Fibroblast of lung (primary cell): ENCODE measurements at regions not wholly inside any gene's neighbourhood (a gene's known extent, or its start where the extent isn't known, plus 50 kb on each side); places are given as distances from the start of the nearest gene placed in this dataset.

Source experiments
- DNase-seq, 2 donors: peaks; one replicate each; pipeline versions ENCODE4 v3.0.0 to v3.0.0-alpha.2; 2010; ENCODE audit warnings: low read depth in 2 of 2
- H2AFZ ChIP-seq: 2 replicates; pipeline ENCODE4 v1.5.1; 2012; ENCODE audit warnings: low read length, control low read depth, inconsistent platforms
- H3K27ac ChIP-seq: 2 replicates; pipeline ENCODE4 v1.5.1; 2011; ENCODE audit warnings: low read length, control low read depth; ENCODE audit not compliant: insufficient read depth
- H3K27me3 ChIP-seq: 2 replicates; pipeline ENCODE4 v1.5.1; 2011; ENCODE audit warnings: mild to moderate bottlenecking, low read length; ENCODE audit not compliant: control insufficient read depth, insufficient read depth
- H3K36me3 ChIP-seq: 2 replicates; pipeline ENCODE4 v1.5.1; 2011; ENCODE audit warnings: low read length; ENCODE audit not compliant: control insufficient read depth, insufficient read depth
- H3K4me1 ChIP-seq: 2 replicates; pipeline ENCODE4 v1.5.1; 2011; ENCODE audit warnings: low read length; ENCODE audit not compliant: control insufficient read depth, insufficient read depth; ENCODE audit errors: extremely low read depth
- H3K4me2 ChIP-seq: 2 replicates; pipeline ENCODE4 v1.5.1; 2011; ENCODE audit warnings: low read length, control low read depth; ENCODE audit not compliant: insufficient read depth; ENCODE audit errors: extremely low read depth
- H3K4me3 ChIP-seq, 4 experiments: fragments of 200-600 bp in 1 of 4; sonication (generic) in 1 of 4; replicated peaks in 1 of 4; 2 replicates each; pipeline ENCODE4 v1.5.1; 2011 to 2016; ENCODE audit warnings: low read length in 4 of 4, low read depth in 3 of 4, mild to moderate bottlenecking in 3 of 4, control low read depth in 2 of 4, inconsistent platforms in 1 of 4, mixed read lengths in 1 of 4; ENCODE audit not compliant: insufficient read depth in 1 of 4; ENCODE audit errors: control extremely low read depth in 1 of 4
- H3K79me2 ChIP-seq: 2 replicates; pipeline ENCODE4 v1.5.1; 2012; ENCODE audit warnings: mild to moderate bottlenecking, low read length, inconsistent platforms; ENCODE audit not compliant: control insufficient read depth, insufficient read depth
- H3K9ac ChIP-seq: 2 replicates; pipeline ENCODE4 v1.5.1; 2011; ENCODE audit warnings: mild to moderate bottlenecking, low read length, control low read depth; ENCODE audit not compliant: insufficient read depth
- H3K9me3 ChIP-seq: 2 replicates; pipeline ENCODE4 v1.5.1; 2012; ENCODE audit warnings: low read depth, low read length; ENCODE audit not compliant: control insufficient read depth, insufficient read depth
- H4K20me1 ChIP-seq: 2 replicates; pipeline ENCODE4 v1.5.1; 2011; ENCODE audit warnings: low read length; ENCODE audit not compliant: control insufficient read depth, insufficient read depth; ENCODE audit errors: extremely low read depth
- EZH2 ChIP-seq: IDR thresholded peaks from 2 replicates; pipeline ENCODE4 v1.5.1; 2012; ENCODE audit warnings: low read length, control low read depth, mild to moderate bottlenecking; ENCODE audit errors: missing control alignments
- TF ChIP-seq, protein P1 (sequence below), 2 donors: IDR thresholded peaks in 1 of 2; conservative IDR thresholded peaks in 1 of 2; 1 replicate in 1 of 2; 2 replicates in 1 of 2; pipeline ENCODE4 v1.5.1; 2011 to 2012; ENCODE audit warnings: low read length in 2 of 2, control low read depth in 1 of 2, inconsistent platforms in 1 of 2, low read depth in 1 of 2, mild to moderate bottlenecking in 1 of 2

- no peak overlapping the region for H3K27ac ChIP-seq
- H3K27me3 ChIP-seq, result no peaks in the 10 kb centered on the region
- no peaks in the 10 kb centered on the region for H3K9me3 ChIP-seq
- H3K79me2 ChIP-seq, result no peaks in the 10 kb centered on the region
- no peak overlapping the region for H3K4me3 ChIP-seq
- no peak overlapping the region for H3K4me2 ChIP-seq
- H4K20me1 ChIP-seq, result no peaks in the 10 kb centered on the region
- H2AFZ ChIP-seq, result no peak overlapping the region
- no peak overlapping the region for H3K9ac ChIP-seq
- TF ChIP-seq, protein P1, sequence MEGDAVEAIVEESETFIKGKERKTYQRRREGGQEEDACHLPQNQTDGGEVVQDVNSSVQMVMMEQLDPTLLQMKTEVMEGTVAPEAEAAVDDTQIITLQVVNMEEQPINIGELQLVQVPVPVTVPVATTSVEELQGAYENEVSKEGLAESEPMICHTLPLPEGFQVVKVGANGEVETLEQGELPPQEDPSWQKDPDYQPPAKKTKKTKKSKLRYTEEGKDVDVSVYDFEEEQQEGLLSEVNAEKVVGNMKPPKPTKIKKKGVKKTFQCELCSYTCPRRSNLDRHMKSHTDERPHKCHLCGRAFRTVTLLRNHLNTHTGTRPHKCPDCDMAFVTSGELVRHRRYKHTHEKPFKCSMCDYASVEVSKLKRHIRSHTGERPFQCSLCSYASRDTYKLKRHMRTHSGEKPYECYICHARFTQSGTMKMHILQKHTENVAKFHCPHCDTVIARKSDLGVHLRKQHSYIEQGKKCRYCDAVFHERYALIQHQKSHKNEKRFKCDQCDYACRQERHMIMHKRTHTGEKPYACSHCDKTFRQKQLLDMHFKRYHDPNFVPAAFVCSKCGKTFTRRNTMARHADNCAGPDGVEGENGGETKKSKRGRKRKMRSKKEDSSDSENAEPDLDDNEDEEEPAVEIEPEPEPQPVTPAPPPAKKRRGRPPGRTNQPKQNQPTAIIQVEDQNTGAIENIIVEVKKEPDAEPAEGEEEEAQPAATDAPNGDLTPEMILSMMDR (conservative IDR thresholded peaks at IDR 0.05 in 1 of 2, IDR thresholded peaks at IDR 0.05 in 1 of 2; ENCODE audit: low read depth in 1 of 2, low read length in 2 of 2), result no peak
- TF ChIP-seq EZH2, result no peak
- no peaks in the 10 kb centered on the region for H3K36me3 ChIP-seq
- H3K4me1 ChIP-seq, result no peaks in the 10 kb centered on the region
- DNase-seq, result no peak
Measured at GRCh38 chr1:188241629-188242028, 1412.9 kb downstream of the PLA2G4A start.

DNA sequence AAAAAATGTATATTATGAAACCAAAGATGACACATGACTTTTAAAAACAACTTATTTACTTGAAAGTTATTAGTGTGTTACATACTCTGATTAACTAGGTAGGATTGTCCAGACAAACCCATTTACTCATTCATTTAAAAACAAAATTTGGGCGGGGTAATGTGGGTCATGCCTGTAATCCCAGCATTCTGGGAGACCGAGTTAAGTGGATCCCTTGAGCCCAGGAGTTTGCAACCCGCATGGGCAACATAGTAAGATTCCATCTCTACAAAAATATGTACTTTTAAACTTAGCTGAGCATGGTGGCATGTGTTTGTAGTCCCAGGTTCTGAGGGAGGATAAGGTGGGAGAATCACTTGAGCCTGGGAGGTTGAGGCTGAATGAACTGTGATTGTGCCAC is 1414.7 kb downstream of the PLA2G4A start:
- no peaks in the 10 kb centered on the region for H3K27me3 ChIP-seq
- no peaks in the 10 kb centered on the region for H4K20me1 ChIP-seq
- H3K36me3 ChIP-seq, result no peaks in the 10 kb centered on the region
- H3K9me3 ChIP-seq, result no peaks in the 10 kb centered on the region
- H2AFZ ChIP-seq, result no peak overlapping the region
- no peaks in the 10 kb centered on the region for H3K4me1 ChIP-seq
- no peak overlapping the region for H3K27ac ChIP-seq
- H3K79me2 ChIP-seq, result no peaks in the 10 kb centered on the region
- no peak for DNase-seq
- TF ChIP-seq EZH2, result no peak
- TF ChIP-seq, protein P1 (conservative IDR thresholded peaks at IDR 0.05 in 1 of 2, IDR thresholded peaks at IDR 0.05 in 1 of 2; ENCODE audit: low read depth in 1 of 2, low read length in 2 of 2), result no peak
- no peak overlapping the region for H3K4me3 ChIP-seq
- no peak overlapping the region for H3K4me2 ChIP-seq
- H3K9ac ChIP-seq, result no peak overlapping the region

- no peak overlapping the region for H3K4me2 ChIP-seq
- TF ChIP-seq, protein P1 (conservative IDR thresholded peaks at IDR 0.05 in 1 of 2, IDR thresholded peaks at IDR 0.05 in 1 of 2; ENCODE audit: low read depth in 1 of 2, low read length in 2 of 2), result no peak
- no peak for TF ChIP-seq EZH2
- H3K79me2 ChIP-seq, result no peaks in the 10 kb centered on the region
- no peak overlapping the region for H3K4me3 ChIP-seq
- H2AFZ ChIP-seq, result no peak overlapping the region
- H3K36me3 ChIP-seq, result no peaks in the 10 kb centered on the region
- no peaks in the 10 kb centered on the region for H3K9me3 ChIP-seq
- no peaks in the 10 kb centered on the region for H3K27me3 ChIP-seq
- H4K20me1 ChIP-seq, result no peaks in the 10 kb centered on the region
- DNase-seq, result no peak
- H3K9ac ChIP-seq, result no peak overlapping the region
- H3K27ac ChIP-seq, result no peak overlapping the region
- no peaks in the 10 kb centered on the region for H3K4me1 ChIP-seq
Measured at GRCh38 chr1:188244681-188245080, 1415.9 kb downstream of the PLA2G4A start.
